OCI-LY7 (cell line): ENCODE measurements at regions not wholly inside any gene's neighbourhood (a gene's known extent, or its start where the extent isn't known, plus 50 kb on each side); places are given as distances from the start of the nearest gene placed in this dataset.

Experiments used
- CTCF ChIP-seq: fragments of 200-600 bp; sonication (generic); conservative IDR thresholded peaks from 2 replicates; pipeline ENCODE4 v1.5.1; 2014; ENCODE audit warnings: mild to moderate bottlenecking, antibody characterized with exemption, low read length, moderate library complexity, mixed read lengths
- EZH2phosphoT487 ChIP-seq: fragments of 200-600 bp; sonication (generic); IDR thresholded peaks from 2 replicates; pipeline ENCODE4 v1.6.1; 2018; ENCODE audit warnings: low read depth, borderline replicate concordance, mild to moderate bottlenecking, mixed run types, antibody characterized with exemption, low read length, moderate library complexity, mixed read lengths

- no peak for TF ChIP-seq CTCF
- no peak for TF ChIP-seq EZH2phosphoT487
Measured at GRCh38 chr4:188534297-188534696, 395.1 kb downstream of the TRIML1 start.
